HL-60 (cell line): ENCODE measurements at regions not wholly inside any gene's neighbourhood (a gene's known extent, or its start where the extent isn't known, plus 50 kb on each side); places are given as distances from the start of the nearest gene placed in this dataset.

Source experiments
- CTCF ChIP-seq: IDR thresholded peaks from one replicate; pipeline ENCODE4 v1.5.1; 2011; ENCODE audit warnings: low read length, control low read depth, inconsistent platforms; ENCODE audit not compliant: insufficient read depth
- GABPA ChIP-seq: IDR thresholded peaks from 2 replicates; pipeline ENCODE4 v1.6.1; 2012; ENCODE audit warnings: low read depth
- POLR2AphosphoS5 ChIP-seq: IDR thresholded peaks from 2 replicates; pipeline ENCODE4 v1.6.1; 2012; ENCODE audit warnings: low read depth
- REST ChIP-seq: IDR thresholded peaks from 2 replicates; pipeline ENCODE4 v1.6.1; 2012; ENCODE audit warnings: low read depth; ENCODE audit not compliant: insufficient replicate concordance
- SPI1 ChIP-seq: IDR thresholded peaks from 2 replicates; pipeline ENCODE4 v1.6.1; 2012; ENCODE audit warnings: low read depth, mild to moderate bottlenecking, borderline replicate concordance

- no peak for TF ChIP-seq CTCF
- no peak for TF ChIP-seq REST
- TF ChIP-seq GABPA = no peak
- no peak for TF ChIP-seq POLR2AphosphoS5
- no peak for TF ChIP-seq SPI1
Observed at GRCh38 chr15:68488966-68489365, 57.0 kb upstream of the ITGA11 start.
